ENCODE measurements at regions not wholly inside any gene's neighbourhood (a gene's known extent, or its start where the extent isn't known, plus 50 kb on each side); places are given as distances from the start of the nearest gene placed in this dataset.

DNA sequence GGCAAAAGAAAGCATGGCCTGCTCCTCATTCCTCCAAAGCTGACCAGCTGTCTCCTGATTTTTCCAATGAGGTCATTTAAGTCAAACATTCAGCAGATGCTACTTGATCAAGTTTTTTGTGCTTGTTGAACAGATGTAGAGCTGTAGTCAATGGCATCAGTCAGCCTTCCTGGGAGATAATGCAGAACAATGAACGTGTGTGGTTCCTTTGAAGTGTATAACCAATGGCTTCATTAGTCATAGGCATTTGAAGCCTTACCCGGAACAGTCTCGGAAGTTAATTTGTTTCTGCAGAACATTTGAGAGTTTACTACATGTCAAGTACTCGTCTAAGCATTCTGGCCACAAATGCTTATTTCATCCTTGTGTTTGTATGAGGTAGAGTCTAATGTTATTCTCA, 227.1 kb downstream of the ADRA2A start:
- H3K23ac ChIP-seq (ENCODE audit: insufficient read length, low read depth, low read length): no peak overlapping the region
- Mint-ChIP-seq H3K27ac (no peak overlapping the region), H3K9me3 (no peaks in the 10 kb centered on the region), H3K4me3 (no peak overlapping the region), H3K27me3 (ENCODE audit: low read depth) (no peaks in the 10 kb centered on the region; the same call in 1 of the 2 replicates), H3K36me3 (ENCODE audit: insufficient read depth in 1 of 3, low read depth in 3 of 3) (no peaks in the 10 kb centered on the region), H3K4me1 (no peaks in the 10 kb centered on the region)
- no peak overlapping the region for H3K9ac ChIP-seq (ENCODE audit: extremely low read depth, insufficient read length, low read length)
- H4K8ac ChIP-seq (replicated peaks; ENCODE audit: insufficient read length, low read depth, low read length): no peak overlapping the region
- no peaks in the 10 kb centered on the region for H4K20me1 ChIP-seq (ENCODE audit: control insufficient read depth, insufficient read depth, insufficient read length)
- no peak overlapping the region for H2BK15ac ChIP-seq (ENCODE audit: low read depth, low read length)
- H2BK120ac ChIP-seq (ENCODE audit: low read depth, low read length, poor library complexity, severe bottlenecking): no peak overlapping the region
- H3K4me1 ChIP-seq (ENCODE audit: insufficient read depth, low read length): no peaks in the 10 kb centered on the region
- no peak overlapping the region for H3K4me2 ChIP-seq (ENCODE audit: insufficient read depth, insufficient read length, low read length)
- H2BK5ac ChIP-seq (ENCODE audit: insufficient read length, low read length): no peak overlapping the region
- H3K27ac ChIP-seq (ENCODE audit: insufficient read length, low read depth, low read length): no peak overlapping the region
- no peak overlapping the region for H4K91ac ChIP-seq (ENCODE audit: insufficient read length, low read depth, low read length)
- no CpG with 5 or more reads among the region's 4 CpGs for WGBS (ENCODE audit: extremely low coverage, insufficient read length, low lambda C conversion rate)
- H3K4ac ChIP-seq (ENCODE audit: low read depth, low read length): no peak overlapping the region
- no peak overlapping the region for H3K18ac ChIP-seq (ENCODE audit: insufficient read length, low read depth, low read length)
- H3K14ac ChIP-seq (ENCODE audit: insufficient read depth, low read length): no peak overlapping the region
- no peak overlapping the region for H2AFZ ChIP-seq (ENCODE audit: low read length)
- no peak overlapping the region for H2BK20ac ChIP-seq (ENCODE audit: low read depth, low read length, poor library complexity, severe bottlenecking)
- no peaks in the 10 kb centered on the region for H3K23me2 ChIP-seq (ENCODE audit: insufficient read length, low read depth, low read length, poor library complexity, severe bottlenecking)
- TF ChIP-seq, protein P1, sequence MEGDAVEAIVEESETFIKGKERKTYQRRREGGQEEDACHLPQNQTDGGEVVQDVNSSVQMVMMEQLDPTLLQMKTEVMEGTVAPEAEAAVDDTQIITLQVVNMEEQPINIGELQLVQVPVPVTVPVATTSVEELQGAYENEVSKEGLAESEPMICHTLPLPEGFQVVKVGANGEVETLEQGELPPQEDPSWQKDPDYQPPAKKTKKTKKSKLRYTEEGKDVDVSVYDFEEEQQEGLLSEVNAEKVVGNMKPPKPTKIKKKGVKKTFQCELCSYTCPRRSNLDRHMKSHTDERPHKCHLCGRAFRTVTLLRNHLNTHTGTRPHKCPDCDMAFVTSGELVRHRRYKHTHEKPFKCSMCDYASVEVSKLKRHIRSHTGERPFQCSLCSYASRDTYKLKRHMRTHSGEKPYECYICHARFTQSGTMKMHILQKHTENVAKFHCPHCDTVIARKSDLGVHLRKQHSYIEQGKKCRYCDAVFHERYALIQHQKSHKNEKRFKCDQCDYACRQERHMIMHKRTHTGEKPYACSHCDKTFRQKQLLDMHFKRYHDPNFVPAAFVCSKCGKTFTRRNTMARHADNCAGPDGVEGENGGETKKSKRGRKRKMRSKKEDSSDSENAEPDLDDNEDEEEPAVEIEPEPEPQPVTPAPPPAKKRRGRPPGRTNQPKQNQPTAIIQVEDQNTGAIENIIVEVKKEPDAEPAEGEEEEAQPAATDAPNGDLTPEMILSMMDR (conservative IDR thresholded peaks at IDR 0.05): no peak
- no peak for DNase-seq
- H2BK12ac ChIP-seq (ENCODE audit: insufficient read length, low read depth, low read length): no peak overlapping the region
- H3K79me1 ChIP-seq (ENCODE audit: insufficient read depth, low read depth, low read length, poor library complexity, severe bottlenecking): no peaks in the 10 kb centered on the region
- no peak overlapping the region for H4K5ac ChIP-seq (ENCODE audit: insufficient read length, low read depth, low read length)
- no peak overlapping the region for H3T11ph ChIP-seq (ENCODE audit: low read length)
- H3K79me2 ChIP-seq (ENCODE audit: insufficient read depth, low read length): no peaks in the 10 kb centered on the region
- no peak overlapping the region for H2AK5ac ChIP-seq (ENCODE audit: insufficient read length, low read length)
- H3K27me3 ChIP-seq (ENCODE audit: insufficient read depth, low read length): no peaks in the 10 kb centered on the region
- H3K9me3 ChIP-seq (ENCODE audit: control insufficient read depth, low read depth, low read length): no peaks in the 10 kb centered on the region
- no peak overlapping the region for H3K56ac ChIP-seq (ENCODE audit: insufficient read length, low read depth, low read length)
